ENCODE measurements at regions not wholly inside any gene's neighbourhood (a gene's known extent, or its start where the extent isn't known, plus 50 kb on each side); places are given as distances from the start of the nearest gene placed in this dataset.

DNA sequence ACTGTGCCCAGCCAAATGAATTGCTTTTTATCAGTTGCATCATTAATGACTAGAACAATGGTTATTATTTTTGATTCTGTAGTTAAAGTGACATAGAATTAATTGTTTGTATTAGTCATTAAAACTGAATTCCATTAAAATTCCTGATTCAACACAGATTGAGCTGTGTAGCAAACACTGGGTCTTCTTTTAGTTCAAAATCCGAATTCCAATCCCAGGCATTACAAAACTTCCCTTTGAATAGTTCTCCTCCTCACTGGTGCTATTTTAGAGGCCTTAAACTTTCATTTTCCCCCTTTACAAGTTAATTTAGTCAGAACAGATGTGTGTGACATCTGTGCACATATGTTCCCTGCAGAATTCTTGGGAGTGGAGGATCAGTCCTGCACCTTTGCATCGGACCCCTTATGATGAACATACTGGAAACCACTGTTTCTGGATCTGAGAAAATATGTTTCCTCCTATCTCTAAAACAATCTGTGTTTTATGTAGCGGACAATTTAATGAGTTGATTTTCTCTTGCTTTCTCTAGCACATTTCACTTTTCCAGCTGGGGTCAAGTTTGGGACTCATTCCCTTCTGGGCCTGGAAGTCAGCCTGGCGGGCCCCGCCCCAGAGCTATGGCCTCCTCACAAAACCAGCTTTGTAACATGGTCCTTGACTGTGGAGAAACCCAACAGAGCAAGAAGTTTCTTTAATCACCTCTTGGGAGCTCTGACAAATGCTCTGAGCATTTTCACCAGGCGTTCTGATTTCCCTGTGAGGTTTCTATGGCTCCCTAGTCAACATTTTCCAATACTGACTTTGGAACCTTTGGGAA lies 87.9 kb upstream of the MAMDC2 start:
- H3K4me3 ChIP-seq, result no peak overlapping the region
- H3K27ac ChIP-seq, result no peak overlapping the region

DNA sequence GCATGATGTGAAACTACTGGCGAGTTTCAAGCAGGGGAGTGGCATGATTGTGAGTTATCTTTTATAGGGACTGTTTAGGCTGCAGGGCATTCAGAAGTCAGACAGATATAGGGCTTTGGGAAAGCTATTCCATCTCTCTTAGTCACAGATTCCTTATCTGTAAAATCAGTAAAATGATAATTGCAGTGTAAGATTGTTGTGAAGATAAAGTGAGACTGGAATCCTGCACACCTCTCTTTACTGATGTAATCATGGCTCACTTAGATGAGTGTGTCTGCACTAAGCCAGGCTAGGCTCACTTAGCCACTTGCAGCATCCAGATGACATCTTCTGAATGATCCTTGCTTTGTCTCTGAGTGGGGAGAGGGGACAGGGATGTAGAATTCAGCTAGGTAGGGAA lies 81.8 kb upstream of the MAMDC2 start:
- no peak overlapping the region for H3K27ac ChIP-seq

DNA sequence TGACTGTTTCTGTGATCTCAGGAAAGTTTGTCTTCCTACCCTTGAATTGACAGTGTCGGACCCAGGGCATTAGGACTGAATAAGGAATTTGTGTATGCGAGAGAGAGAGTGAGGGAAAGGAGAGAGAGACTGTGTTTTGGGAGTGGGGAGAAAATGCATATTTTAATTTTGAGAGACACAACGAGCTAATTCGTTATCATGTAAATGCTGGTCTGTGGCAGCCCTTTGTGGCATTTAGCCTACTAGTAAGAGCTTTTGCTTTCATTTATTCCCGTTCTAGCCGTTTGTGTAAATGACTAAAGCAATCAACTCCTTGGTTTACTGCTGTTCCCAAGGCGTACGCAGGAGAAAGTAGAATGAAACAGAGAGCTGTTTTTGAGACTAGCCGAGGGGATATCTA lies 79.8 kb upstream of the MAMDC2 start:
- Histone ChIP-seq H3K4me3 (no peak overlapping the region), H3K27ac (peak overlapping the region in 2 of 21 experiments; percentile 8 to 45)

More for the DNA sequence above, 81.8 kb upstream of the MAMDC2 start:
- H3K4me3 ChIP-seq, result no peak overlapping the region

DNA sequence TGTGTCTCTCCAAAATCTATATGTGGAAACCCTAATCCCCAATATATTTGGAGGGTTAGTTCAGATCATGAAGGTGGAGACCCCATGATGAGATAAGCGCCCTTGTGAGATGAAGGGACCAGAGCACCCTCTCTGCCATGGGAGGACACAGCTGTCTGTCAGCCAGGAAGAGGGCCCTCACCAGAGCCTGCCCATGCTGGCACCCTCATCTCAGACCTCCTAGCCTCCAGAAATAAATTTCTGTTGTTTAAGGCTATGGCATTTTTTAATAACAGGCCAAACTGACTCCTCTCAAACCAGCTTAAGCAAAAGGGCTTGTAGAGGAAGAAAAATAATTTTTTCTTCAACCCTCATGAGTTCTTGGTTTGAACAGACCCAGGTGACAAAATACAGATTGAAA lies 79.2 kb upstream of the MAMDC2 start:
- no peak overlapping the region for H3K4me3 ChIP-seq
- H3K27ac ChIP-seq, result peak overlapping the region in 1 of 21 experiments; percentile 8

DNA sequence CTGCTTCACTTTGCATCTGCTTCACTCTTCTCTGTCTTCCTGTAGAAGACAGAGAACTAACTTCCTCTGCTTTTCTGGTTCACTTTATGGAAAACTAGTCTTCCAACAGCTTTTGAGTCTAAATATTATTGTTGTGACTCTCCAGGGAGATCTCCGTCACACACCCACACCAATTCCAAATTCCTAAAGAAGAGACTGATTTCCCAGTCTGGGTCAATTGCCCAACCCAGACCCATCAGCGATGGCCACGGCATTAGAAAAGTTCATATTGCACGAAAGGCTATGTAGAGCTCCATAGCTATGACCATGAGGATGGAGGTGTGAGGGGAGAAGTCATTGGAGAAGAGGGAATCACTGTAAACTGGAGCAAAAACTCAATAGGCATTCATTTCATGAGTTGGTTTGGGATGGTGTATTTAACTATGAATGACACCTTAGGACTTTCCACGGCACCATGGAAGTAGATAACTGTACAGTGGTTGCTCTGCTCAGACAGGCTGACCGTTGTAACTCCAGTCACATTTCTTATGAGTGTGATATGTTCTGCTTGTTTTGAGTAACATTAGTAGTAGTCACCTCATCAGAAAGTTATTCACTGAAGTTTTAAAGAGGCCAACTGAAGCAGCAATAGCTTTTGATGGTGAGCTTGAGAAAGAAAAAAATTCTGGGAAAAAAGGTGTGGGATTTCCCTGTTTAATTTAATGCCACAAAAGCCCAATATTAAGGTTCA lies 78.1 kb upstream of the MAMDC2 start:
- no peak overlapping the region for H3K4me3 ChIP-seq
- H3K27ac ChIP-seq, result no peak overlapping the region

DNA sequence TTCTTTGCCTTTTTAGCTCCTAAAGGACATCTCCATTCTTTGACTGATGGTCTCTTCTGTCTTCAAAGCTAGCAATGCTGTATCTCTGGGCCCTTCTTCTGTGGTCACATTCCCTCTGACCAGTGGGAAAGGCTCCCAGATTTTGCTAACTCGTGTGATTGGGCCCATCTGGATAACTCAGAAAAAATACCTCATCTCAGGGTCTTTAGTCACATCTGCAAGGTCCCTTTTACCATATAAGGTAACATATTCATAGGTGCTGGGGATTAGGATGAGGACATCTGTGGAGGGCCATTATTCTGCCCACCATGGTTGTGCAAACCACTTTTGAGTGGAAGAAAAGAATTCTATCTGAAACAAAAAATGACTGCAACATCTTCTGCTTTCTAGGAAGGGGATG lies 76.3 kb upstream of the MAMDC2 start:
- H3K4me3 ChIP-seq, result no peak overlapping the region
- H3K27ac ChIP-seq, result no peak overlapping the region

DNA sequence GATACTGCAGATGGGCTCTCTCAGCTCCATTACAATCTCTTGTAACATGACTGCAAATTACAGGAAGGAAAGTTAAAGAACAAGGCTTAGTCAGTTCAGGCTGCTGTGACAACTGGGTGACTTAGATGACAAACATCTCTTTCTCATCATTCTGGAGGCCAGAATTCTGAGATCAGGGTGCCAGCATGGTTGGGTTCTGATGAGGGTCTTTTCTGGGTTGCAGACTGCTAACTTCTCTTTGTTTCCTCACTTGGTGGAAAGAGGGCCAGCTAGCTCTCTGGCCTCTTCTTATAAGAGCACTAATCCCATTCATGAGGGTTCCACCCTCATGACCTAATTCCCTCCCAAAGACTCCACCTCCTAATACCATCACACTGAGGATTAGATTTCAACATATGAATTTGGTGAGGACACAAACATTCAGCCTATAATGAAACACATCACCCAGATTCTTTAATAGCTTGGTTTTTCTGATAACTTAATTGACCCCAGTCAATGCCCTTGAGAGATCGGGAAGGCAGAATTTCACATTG lies 73.6 kb upstream of the MAMDC2 start:
- H3K4me3 ChIP-seq, result no peak overlapping the region
- H3K27ac ChIP-seq, result no peak overlapping the region

DNA sequence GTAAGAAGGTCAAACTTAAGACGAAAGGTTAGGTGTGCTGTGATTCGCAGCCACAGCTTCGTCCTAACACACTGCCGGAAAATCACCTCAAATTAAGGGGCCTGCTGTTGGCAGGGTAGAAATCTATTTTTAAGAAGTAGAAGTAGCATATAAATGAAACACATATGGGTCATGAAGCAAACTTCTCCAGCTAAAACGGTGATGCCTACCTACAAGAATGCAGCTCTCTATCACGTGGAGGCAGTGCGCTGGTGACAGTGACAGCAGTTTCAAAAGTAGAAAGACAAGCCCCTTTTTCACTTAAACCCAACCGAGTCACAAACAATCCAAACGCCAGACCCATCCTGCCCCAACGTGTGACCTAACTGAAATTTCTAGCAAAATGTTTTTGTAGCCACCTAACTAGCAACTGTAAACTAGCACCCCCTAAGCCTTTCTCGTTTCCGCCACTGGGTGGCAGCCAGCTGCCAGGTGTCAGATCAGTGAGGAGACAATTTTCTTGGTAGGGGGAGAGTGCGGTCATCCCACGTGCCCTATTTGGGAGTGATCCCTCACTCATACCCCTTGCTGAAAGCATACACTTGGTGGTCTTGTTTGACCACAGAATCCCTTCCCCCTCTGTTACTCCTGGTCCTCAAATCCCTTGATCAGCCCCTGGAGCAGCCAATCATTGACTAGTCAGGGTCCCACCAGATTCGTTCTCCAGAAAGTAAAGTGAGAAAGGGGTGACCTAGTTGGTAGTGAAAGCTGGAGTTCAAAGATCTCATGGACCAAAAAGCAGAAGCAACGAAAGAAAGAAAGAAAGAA lies 71.8 kb upstream of the MAMDC2 start:
- H3K27ac ChIP-seq, result no peak overlapping the region
- H3K4me3 ChIP-seq, result no peak overlapping the region

DNA sequence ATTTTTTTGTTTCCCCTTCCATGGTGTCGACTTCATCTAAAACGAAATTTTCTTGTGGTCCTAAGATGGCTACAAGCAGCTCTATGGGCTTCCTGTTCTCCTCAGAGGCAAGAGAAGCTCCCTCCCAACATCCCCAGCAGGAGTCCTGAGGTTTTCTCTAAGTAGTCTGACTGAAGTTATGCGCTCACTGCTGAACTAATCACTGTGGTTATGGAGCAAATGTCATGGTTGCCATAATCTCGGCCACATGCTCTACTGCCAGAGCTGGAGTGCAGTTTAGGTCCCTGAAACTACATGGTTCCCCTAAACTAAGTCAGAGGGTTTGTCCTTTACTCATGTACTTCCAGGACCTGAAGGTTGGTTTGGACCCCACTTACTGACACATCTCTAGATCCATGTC lies 68.0 kb upstream of the MAMDC2 start:
- H3K27ac ChIP-seq, result peak overlapping the region in 2 of 21 experiments; percentile 8 to 46
- H3K4me3 ChIP-seq, result no peak overlapping the region

DNA sequence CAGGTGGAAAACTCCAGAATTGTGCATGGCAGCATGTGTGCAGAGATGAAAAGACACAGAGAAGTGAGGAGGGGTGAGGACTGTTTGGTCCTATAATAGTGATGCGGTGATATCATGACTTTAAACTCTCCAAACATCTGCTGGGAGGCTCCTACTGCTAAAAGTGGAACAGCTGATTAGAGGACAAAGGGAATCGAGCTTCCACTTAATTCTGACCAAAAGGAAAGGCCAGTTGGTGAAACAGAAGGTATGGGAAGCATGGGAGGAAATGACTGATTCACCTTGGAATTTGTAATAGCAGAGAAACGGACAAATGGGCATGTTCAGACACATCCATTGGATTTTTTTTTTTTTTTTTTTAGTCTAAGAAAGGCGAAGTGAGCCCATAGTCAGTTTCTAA lies 67.5 kb upstream of the MAMDC2 start:
- H3K27ac ChIP-seq, result peak overlapping the region in 2 of 21 experiments; percentile 8 to 54
- H3K4me3 ChIP-seq, result no peak overlapping the region

DNA sequence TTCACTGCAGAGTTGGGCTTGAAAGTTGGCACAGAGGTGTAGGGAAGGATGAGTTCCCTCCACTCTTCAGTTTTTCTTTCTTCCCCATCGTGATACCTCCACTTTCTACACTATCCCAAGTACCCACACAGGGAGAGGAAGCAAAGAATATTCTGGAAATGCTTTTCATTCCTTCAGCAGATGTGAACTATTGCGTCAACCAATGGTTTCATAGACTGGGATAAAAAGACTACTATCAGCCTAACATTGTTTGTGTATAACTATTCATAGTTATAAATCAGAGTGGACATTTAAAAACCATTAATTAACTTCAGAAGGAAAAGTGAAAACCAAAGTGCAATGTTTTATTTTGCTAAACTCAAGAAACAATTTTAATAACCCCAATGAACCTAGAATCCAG lies 63.6 kb upstream of the MAMDC2 start:
- Histone ChIP-seq H3K4me3 (no peak overlapping the region), H3K27ac (no peak overlapping the region)

DNA sequence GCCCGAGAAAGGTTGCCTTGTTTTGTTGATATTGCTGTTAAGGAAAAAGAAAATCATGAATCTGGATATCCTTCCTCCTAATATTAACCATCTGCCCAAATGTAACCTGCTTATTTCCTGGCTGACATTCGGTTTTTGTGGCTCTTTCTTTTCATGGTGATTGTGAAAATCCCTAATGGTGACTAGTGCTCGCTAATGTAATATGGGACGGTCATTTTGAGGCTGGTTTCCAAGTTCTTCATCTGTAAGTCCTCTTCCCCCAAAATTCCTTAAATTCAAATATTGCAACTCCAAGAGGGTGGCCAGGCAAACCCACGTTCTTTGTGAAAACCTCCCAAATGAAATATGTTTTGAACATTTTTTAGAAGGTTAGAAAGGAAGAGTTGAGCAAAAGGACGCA lies 63.1 kb upstream of the MAMDC2 start:
- Histone ChIP-seq H3K4me3 (no peak overlapping the region), H3K27ac (no peak overlapping the region)

DNA sequence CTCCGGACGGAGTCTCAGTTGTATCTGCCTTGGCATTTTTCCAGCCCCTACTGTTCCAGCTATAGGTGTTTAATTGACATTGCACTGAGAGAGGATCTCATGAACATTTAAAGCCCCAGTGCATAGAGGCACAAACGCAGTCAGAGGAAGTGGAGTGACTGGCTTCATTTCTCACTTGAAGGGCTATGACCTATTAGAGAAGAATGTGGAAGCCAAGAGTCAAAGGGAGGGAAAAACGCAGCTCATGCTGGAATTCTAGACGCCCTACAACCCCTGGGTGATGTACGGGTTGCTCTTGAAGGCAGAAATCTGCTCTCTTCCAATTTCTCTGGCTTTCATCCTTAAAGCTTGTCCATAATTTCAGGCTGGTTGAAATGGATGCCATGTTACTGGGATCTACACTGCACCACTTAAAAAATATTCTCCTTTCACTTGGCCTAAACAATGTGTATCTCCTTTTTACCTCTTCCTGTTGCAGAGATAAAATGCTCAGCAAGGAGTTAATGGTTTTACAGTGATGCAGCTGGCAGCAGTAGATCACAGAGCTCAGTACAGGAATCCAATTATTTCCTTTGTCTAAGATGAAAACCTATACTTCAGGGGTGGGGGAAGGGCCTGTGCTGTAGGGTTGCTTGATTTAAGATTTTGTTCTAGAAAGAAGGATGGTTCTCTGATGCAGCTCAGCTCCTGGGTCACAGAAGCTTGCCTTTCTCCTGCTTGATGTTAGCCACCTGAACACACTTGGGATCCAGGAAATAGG lies 61.8 kb upstream of the MAMDC2 start:
- Histone ChIP-seq H3K27ac (no peak overlapping the region), H3K4me3 (no peak overlapping the region)

DNA sequence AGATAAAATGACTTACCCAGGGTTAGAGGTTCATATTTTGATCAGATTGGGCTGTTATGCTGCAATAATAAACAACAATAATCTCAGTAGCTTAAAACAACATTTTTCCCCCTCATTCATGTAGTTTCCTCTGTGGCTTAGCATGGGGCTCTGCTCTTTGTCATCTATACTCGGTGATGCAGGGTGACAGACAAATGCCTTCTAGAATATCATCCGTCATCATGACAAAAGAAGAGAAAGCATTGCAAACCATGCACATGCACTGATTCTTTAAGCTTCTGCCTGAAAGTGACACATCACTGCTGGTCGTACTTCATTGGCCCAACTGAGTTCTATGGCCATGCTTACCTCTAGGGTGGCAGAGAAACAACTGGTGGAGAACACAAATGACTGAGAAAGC lies 58.8 kb upstream of the MAMDC2 start:
- Histone ChIP-seq H3K27ac (no peak overlapping the region), H3K4me3 (no peak overlapping the region)

DNA sequence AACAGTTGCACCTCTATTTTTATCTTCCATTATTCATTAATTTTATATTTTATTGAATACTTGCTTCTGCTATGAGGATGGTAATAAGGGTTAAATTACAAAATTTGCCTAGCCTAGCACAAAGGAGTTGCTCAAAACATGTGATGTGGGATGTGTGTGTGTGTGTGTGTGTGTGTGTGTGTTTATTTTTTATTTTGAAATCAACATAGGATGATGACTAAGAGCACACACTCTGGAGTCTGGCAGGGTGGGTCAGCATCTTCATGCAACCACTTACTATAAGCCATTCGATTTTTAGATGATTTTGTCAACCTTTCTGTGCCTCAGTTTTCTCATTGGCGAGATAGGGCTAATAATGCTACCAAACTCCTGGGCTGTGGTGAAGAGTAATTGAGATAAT lies 57.7 kb upstream of the MAMDC2 start:
- Histone ChIP-seq H3K4me3 (no peak overlapping the region), H3K27ac (no peak overlapping the region)

DNA sequence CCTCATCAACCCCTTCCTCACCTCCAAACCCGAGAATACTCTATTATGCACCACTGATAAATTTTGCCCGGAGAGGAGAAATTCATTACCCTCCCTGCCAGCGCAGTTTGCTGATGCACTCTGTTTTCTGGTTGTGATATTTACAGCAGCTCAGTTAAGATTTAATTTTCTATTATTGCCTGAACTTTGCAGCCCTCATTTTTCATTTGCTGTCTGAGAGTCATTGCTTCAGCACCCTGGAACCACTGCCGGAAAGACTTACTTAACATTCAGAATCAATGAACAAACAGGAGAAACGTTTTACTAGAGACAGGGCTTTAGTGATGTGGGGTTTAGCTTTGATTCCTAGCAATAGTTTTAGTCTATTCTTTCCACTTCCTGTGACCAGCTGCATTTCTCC lies 56.7 kb upstream of the MAMDC2 start:
- H3K27ac ChIP-seq, result no peak overlapping the region
- H3K4me3 ChIP-seq, result no peak overlapping the region

DNA sequence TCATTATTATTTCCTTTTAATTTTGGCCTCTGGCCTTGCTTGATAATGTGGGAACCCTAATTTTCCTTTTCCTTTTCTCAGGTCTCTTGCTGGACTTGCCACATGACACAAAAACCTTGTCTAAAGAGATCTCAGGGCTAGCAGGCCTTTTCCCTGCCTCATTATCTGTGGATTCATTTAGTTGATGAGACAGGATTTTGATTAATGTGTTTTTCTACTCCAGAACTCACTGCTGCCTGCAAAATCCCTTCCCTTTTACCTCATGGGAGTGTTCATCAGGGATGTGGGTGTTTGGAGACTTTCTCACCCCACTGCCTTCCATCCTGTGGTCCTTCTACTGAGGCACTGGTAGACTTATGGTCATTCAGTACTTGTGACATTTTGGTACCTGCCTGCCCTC lies 56.2 kb upstream of the MAMDC2 start:
- Histone ChIP-seq H3K27ac (no peak overlapping the region), H3K4me3 (no peak overlapping the region)

DNA sequence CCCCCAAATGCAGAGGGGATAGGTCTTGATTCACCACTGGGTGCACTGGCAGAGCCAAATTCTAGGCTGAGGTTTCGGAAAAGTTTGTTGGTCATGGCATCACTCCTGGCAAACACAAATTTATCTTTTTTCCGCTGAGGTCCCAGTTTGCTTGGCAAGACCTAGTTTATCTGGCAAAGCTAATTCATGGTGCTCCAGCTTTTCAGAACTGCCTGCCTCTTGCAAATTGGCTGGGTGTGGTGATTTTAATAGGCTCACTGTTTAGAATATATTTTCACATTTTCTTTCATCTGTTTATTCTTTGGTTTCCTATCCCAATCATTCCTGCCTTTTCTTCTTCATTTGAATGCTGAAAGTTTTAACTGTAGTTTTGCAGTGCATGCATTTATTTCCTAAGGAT lies 50.5 kb upstream of the MAMDC2 start:
- Histone ChIP-seq H3K27ac (no peak overlapping the region), H3K4me3 (no peak overlapping the region)
